ENCODE measurements at regions not wholly inside any gene's neighbourhood (a gene's known extent, or its start where the extent isn't known, plus 50 kb on each side); places are given as distances from the start of the nearest gene placed in this dataset.
"Not testable (repeated sequence)": the region's sequence is repeated elsewhere in the genome, so short reads cannot be mapped to it uniquely, and the experiment has no call there.

GRCh38 chr15:68494573-68495110, 62.7 kb upstream of the ITGA11 start:
- Histone ChIP-seq H2AK5ac (ENCODE audit: low read depth, low read length) (no peak overlapping the region), H4K91ac (ENCODE audit: low read depth, low read length, poor library complexity) (no peak overlapping the region), H3K4ac (ENCODE audit: low read length) (no peak overlapping the region), H3K9me3 (replicated peaks in 1 of 2; ENCODE audit: control insufficient read depth in 2 of 2, insufficient read depth in 1 of 2, low read depth in 1 of 2, low read length in 2 of 2) (no peaks in the 10 kb centered on the region), H3K27me3 (ENCODE audit: control insufficient read depth in 3 of 3, insufficient read depth in 3 of 3, low read depth in 1 of 3, low read length in 3 of 3) (no peaks in the 10 kb centered on the region), H3K4me3 (ENCODE audit: low read length in 2 of 2) (no peak overlapping the region), H2BK120ac (ENCODE audit: low read depth, low read length) (no peak overlapping the region), H3K18ac (ENCODE audit: low read length) (no peak overlapping the region), H3K9ac (ENCODE audit: low read depth, low read length, poor library complexity) (no peak overlapping the region), H2BK15ac (ENCODE audit: low read length) (no peak overlapping the region), H3K14ac (ENCODE audit: low read length) (no peak overlapping the region), H3K4me2 (ENCODE audit: insufficient read depth, low read length, poor library complexity, severe bottlenecking) (no peak overlapping the region), H3K27ac (replicated peaks; ENCODE audit: low read length) (no peak overlapping the region), H2AFZ (ENCODE audit: low read length) (no peak overlapping the region), H3K79me1 (ENCODE audit: low read depth, low read length) (no peaks in the 10 kb centered on the region), H4K8ac (ENCODE audit: low read depth, low read length) (no peak overlapping the region), H2BK5ac (ENCODE audit: low read length) (no peak overlapping the region), H3K36me3 (replicated peaks in 1 of 2; ENCODE audit: control insufficient read depth in 2 of 2, insufficient read depth in 2 of 2, low read length in 2 of 2) (no peaks in the 10 kb centered on the region), H3K4me1 (ENCODE audit: control insufficient read depth in 2 of 2, insufficient read depth in 1 of 2, low read depth in 1 of 2, low read length in 2 of 2) (no peaks in the 10 kb centered on the region), H2BK12ac (ENCODE audit: low read length) (no peak overlapping the region), H3K23ac (ENCODE audit: low read depth, low read length, poor library complexity) (no peak overlapping the region)
- DNase-seq (ENCODE audit: low spot score): no peak
- no CpG with 5 or more reads among the region's 2 CpGs for WGBS, 2 donors (ENCODE audit: extremely low coverage in 2 of 2, insufficient read length in 2 of 2, insufficient replicate concordance in 1 of 2)

- Histone ChIP-seq H3K14ac (ENCODE audit: low read length) (no peak overlapping the region), H3K23ac (ENCODE audit: low read depth, low read length, poor library complexity) (no peak overlapping the region), H3K27ac (replicated peaks; ENCODE audit: low read length) (no peak overlapping the region), H3K36me3 (replicated peaks in 1 of 2; ENCODE audit: control insufficient read depth in 2 of 2, insufficient read depth in 2 of 2, low read length in 2 of 2) (no peaks in the 10 kb centered on the region), H2BK5ac (ENCODE audit: low read length) (no peak overlapping the region), H3K4ac (ENCODE audit: low read length) (no peak overlapping the region), H3K9ac (ENCODE audit: low read depth, low read length, poor library complexity) (no peak overlapping the region), H3K4me2 (ENCODE audit: insufficient read depth, low read length, poor library complexity, severe bottlenecking) (no peak overlapping the region), H3K18ac (ENCODE audit: low read length) (no peak overlapping the region), H3K9me3 (replicated peaks in 1 of 2; ENCODE audit: control insufficient read depth in 2 of 2, insufficient read depth in 1 of 2, low read depth in 1 of 2, low read length in 2 of 2) (no peaks in the 10 kb centered on the region), H2BK15ac (ENCODE audit: low read length) (no peak overlapping the region), H3K4me1 (ENCODE audit: control insufficient read depth in 2 of 2, insufficient read depth in 1 of 2, low read depth in 1 of 2, low read length in 2 of 2) (no peaks in the 10 kb centered on the region), H4K91ac (ENCODE audit: low read depth, low read length, poor library complexity) (no peak overlapping the region), H2BK12ac (ENCODE audit: low read length) (no peak overlapping the region), H4K8ac (ENCODE audit: low read depth, low read length) (no peak overlapping the region), H2BK120ac (ENCODE audit: low read depth, low read length) (no peak overlapping the region), H3K79me1 (ENCODE audit: low read depth, low read length) (no peaks in the 10 kb centered on the region), H3K27me3 (ENCODE audit: control insufficient read depth in 3 of 3, insufficient read depth in 3 of 3, low read depth in 1 of 3, low read length in 3 of 3) (peaks cover 0 to 2% (median 0%) of the 10 kb centered on the region in 3 experiments), H3K4me3 (ENCODE audit: low read length in 2 of 2) (no peak overlapping the region), H2AK5ac (ENCODE audit: low read depth, low read length) (no peak overlapping the region), H2AFZ (ENCODE audit: low read length) (no peak overlapping the region)
- DNase-seq (ENCODE audit: low spot score): no peak
- no CpG with 5 or more reads among the region's 1 CpG for WGBS, 2 donors (ENCODE audit: extremely low coverage in 2 of 2, insufficient read length in 2 of 2, insufficient replicate concordance in 1 of 2)
Measured at GRCh38 chr15:68495221-68495950, 63.4 kb upstream of the ITGA11 start.

- Histone ChIP-seq H3K27ac (replicated peaks; ENCODE audit: low read length) (no peak overlapping the region), H3K4me3 (ENCODE audit: low read length in 2 of 2) (no peak overlapping the region)
- no CpG with 5 or more reads among the region's 3 CpGs for WGBS, 2 donors (ENCODE audit: extremely low coverage in 2 of 2, insufficient read length in 2 of 2, insufficient replicate concordance in 1 of 2)
Measured at GRCh38 chr15:68495981-68496705, 64.2 kb upstream of the ITGA11 start.

DNA sequence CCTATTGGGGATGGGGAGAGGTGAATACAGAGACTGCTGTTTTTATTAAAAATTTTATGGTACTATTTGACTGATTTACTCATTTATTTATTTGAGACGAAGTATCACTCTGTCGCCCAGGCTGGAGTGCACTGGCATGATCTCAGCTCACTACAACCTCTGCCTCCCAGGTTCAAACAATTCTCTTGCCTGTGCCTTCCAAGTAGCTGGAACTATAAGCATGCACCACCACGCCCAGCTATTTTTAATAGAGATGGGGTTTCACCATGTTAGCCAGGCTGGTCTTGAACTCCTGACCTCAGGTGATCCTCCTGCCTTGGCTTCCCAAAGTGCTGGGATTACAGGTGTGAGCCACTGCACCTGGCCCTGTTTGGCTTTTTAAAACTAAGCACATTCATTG, 64.8 kb upstream of the ITGA11 start:
- not testable (repeated sequence) for H2AFZ ChIP-seq (ENCODE audit: low read length); H3K14ac ChIP-seq (ENCODE audit: low read length); H3K18ac ChIP-seq (ENCODE audit: low read length); H2BK5ac ChIP-seq (ENCODE audit: low read length); H4K91ac ChIP-seq (ENCODE audit: low read depth, low read length, poor library complexity); H4K8ac ChIP-seq (ENCODE audit: low read depth, low read length); H3K4me2 ChIP-seq (ENCODE audit: insufficient read depth, low read length, poor library complexity, severe bottlenecking); H2BK15ac ChIP-seq (ENCODE audit: low read length); H2BK12ac ChIP-seq (ENCODE audit: low read length); H3K23ac ChIP-seq (ENCODE audit: low read depth, low read length, poor library complexity); H3K4me3 ChIP-seq (ENCODE audit: low read length in 2 of 2); H3K4ac ChIP-seq (ENCODE audit: low read length); H3K79me1 ChIP-seq (ENCODE audit: low read depth, low read length); H2BK120ac ChIP-seq (ENCODE audit: low read depth, low read length); DNase-seq (ENCODE audit: low spot score); H3K4me1 ChIP-seq (ENCODE audit: control insufficient read depth in 2 of 2, insufficient read depth in 1 of 2, low read depth in 1 of 2, low read length in 2 of 2); H3K27me3 ChIP-seq (ENCODE audit: control insufficient read depth in 3 of 3, insufficient read depth in 3 of 3, low read depth in 1 of 3, low read length in 3 of 3); H3K9me3 ChIP-seq (replicated peaks in 1 of 2; ENCODE audit: control insufficient read depth in 2 of 2, insufficient read depth in 1 of 2, low read depth in 1 of 2, low read length in 2 of 2); H3K36me3 ChIP-seq (replicated peaks in 1 of 2; ENCODE audit: control insufficient read depth in 2 of 2, insufficient read depth in 2 of 2, low read length in 2 of 2); H2AK5ac ChIP-seq (ENCODE audit: low read depth, low read length); H3K27ac ChIP-seq (replicated peaks; ENCODE audit: low read length); H3K9ac ChIP-seq (ENCODE audit: low read depth, low read length, poor library complexity)
- no CpG with 5 or more reads among the region's 3 CpGs for WGBS, 2 donors (ENCODE audit: extremely low coverage in 2 of 2, insufficient read length in 2 of 2, insufficient replicate concordance in 1 of 2)

More at GRCh38 chr15:68495981-68496705, 64.2 kb upstream of the ITGA11 start:
- H4K91ac ChIP-seq (ENCODE audit: low read depth, low read length, poor library complexity): no peak overlapping the region
- H3K9ac ChIP-seq (ENCODE audit: low read depth, low read length, poor library complexity): no peak overlapping the region
- no peaks in the 10 kb centered on the region for H3K36me3 ChIP-seq (replicated peaks in 1 of 2; ENCODE audit: control insufficient read depth in 2 of 2, insufficient read depth in 2 of 2, low read length in 2 of 2)
- no peak overlapping the region for H2BK120ac ChIP-seq (ENCODE audit: low read depth, low read length)
- H3K79me1 ChIP-seq (ENCODE audit: low read depth, low read length): no peaks in the 10 kb centered on the region
- peaks cover 0 to 5% (median 0%) of the 10 kb centered on the region in 3 experiments for H3K27me3 ChIP-seq (ENCODE audit: control insufficient read depth in 3 of 3, insufficient read depth in 3 of 3, low read depth in 1 of 3, low read length in 3 of 3)
- H3K23ac ChIP-seq (ENCODE audit: low read depth, low read length, poor library complexity): no peak overlapping the region
- no peak overlapping the region for H2BK5ac ChIP-seq (ENCODE audit: low read length)
- no peak overlapping the region for H2AK5ac ChIP-seq (ENCODE audit: low read depth, low read length)
- H4K8ac ChIP-seq (ENCODE audit: low read depth, low read length): no peak overlapping the region
- H2BK15ac ChIP-seq (ENCODE audit: low read length): no peak overlapping the region
- no peak overlapping the region for H3K4ac ChIP-seq (ENCODE audit: low read length)
- no peak overlapping the region for H2AFZ ChIP-seq (ENCODE audit: low read length)
- no peak overlapping the region for H3K18ac ChIP-seq (ENCODE audit: low read length)
- no peak for DNase-seq (ENCODE audit: low spot score)
- no peak overlapping the region for H2BK12ac ChIP-seq (ENCODE audit: low read length)
- H3K14ac ChIP-seq (ENCODE audit: low read length): no peak overlapping the region
- H3K4me1 ChIP-seq (ENCODE audit: control insufficient read depth in 2 of 2, insufficient read depth in 1 of 2, low read depth in 1 of 2, low read length in 2 of 2): no peaks in the 10 kb centered on the region
- no peak overlapping the region for H3K4me2 ChIP-seq (ENCODE audit: insufficient read depth, low read length, poor library complexity, severe bottlenecking)
- no peaks in the 10 kb centered on the region for H3K9me3 ChIP-seq (replicated peaks in 1 of 2; ENCODE audit: control insufficient read depth in 2 of 2, insufficient read depth in 1 of 2, low read depth in 1 of 2, low read length in 2 of 2)
